Neural progenitor cell (in vitro differentiated cells): ENCODE measurements at regions not wholly inside any gene's neighbourhood (a gene's known extent, or its start where the extent isn't known, plus 50 kb on each side); places are given as distances from the start of the nearest gene placed in this dataset.
A peak's percentile ranks its signal among the peaks of the same experiment; 100 is the strongest.

Experiments used
- DNase-seq: peaks from one replicate; pipeline ENCODE4 v3.0.0-alpha.2; 2016; ENCODE audit warnings: low spot score
- H2AFZ ChIP-seq: fragments of 200-600 bp; sonication (generic); replicated peaks from 2 replicates; pipeline ENCODE4 v1.6.1; 2016; ENCODE audit warnings: antibody characterized with exemption
- H3F3A ChIP-seq: fragments of 200-600 bp; sonication (generic); 2 replicates; pipeline ENCODE4 v1.6.1; 2016; ENCODE audit warnings: antibody characterized with exemption, low read depth
- H3K27ac ChIP-seq: fragments of 200-600 bp; sonication (generic); 2 replicates; pipeline ENCODE4 v1.5.1; 2016; ENCODE audit warnings: mild to moderate bottlenecking
- H3K27me3 ChIP-seq: fragments of 200-600 bp; sonication (generic); 2 replicates; pipeline ENCODE4 v1.6.1; 2016; ENCODE audit warnings: mild to moderate bottlenecking, moderate library complexity
- H3K36me3 ChIP-seq: fragments of 200-600 bp; sonication (generic); 2 replicates; pipeline ENCODE4 v1.5.1; 2016
- H3K4me1 ChIP-seq: fragments of 200-600 bp; sonication (generic); 2 replicates; pipeline ENCODE4 v1.6.1; 2016; ENCODE audit warnings: mixed run types
- H3K4me2 ChIP-seq: fragments of 200-600 bp; sonication (generic); 2 replicates; pipeline ENCODE4 v1.6.1; 2016
- H3K4me3 ChIP-seq: fragments of 200-600 bp; sonication (generic); 2 replicates; pipeline ENCODE4 v1.5.1; 2016
- H3K79me2 ChIP-seq: fragments of 200-600 bp; sonication (generic); 2 replicates; pipeline ENCODE4 v1.6.1; 2016; ENCODE audit warnings: low read depth
- H3K9ac ChIP-seq: fragments of 200-600 bp; sonication (generic); 2 replicates; pipeline ENCODE4 v1.6.1; 2016
- H3K9me3 ChIP-seq: fragments of 200-600 bp; sonication (generic); 2 replicates; pipeline ENCODE4 v1.5.1; 2016; ENCODE audit warnings: low read depth
- H4K20me1 ChIP-seq: fragments of 200-600 bp; sonication (generic); 2 replicates; pipeline ENCODE4 v1.6.1; 2016; ENCODE audit warnings: low read depth
- H3K27ac Mint-ChIP-seq: 3 replicates; pipeline ENCODE4 v1.8.0; 2021; ENCODE audit warnings: mixed read lengths
- H3K27me3 Mint-ChIP-seq: 2 replicates; pipeline ENCODE4 v1.8.0; 2022; ENCODE audit warnings: low read depth, mild to moderate bottlenecking, inconsistent platforms, moderate library complexity, mixed read lengths; ENCODE audit not compliant: insufficient read depth
- H3K36me3 Mint-ChIP-seq: 3 replicates; pipeline ENCODE4 v1.8.0; 2021; ENCODE audit warnings: mixed read lengths
- H3K4me1 Mint-ChIP-seq: 3 replicates; pipeline ENCODE4 v1.8.0; 2021; ENCODE audit warnings: mixed read lengths
- H3K4me3 Mint-ChIP-seq: 3 replicates; pipeline ENCODE4 v1.8.0; 2021; ENCODE audit warnings: mild to moderate bottlenecking, moderate library complexity, mixed read lengths
- H3K9me3 Mint-ChIP-seq: 3 replicates; pipeline ENCODE4 v1.8.0; 2020; ENCODE audit warnings: mixed read lengths
- CTCF ChIP-seq: fragments of 200-600 bp; sonication (generic); IDR thresholded peaks from 2 replicates; pipeline ENCODE4 v1.5.1; 2017; ENCODE audit warnings: antibody characterized with exemption, mild to moderate bottlenecking
- EZH2 ChIP-seq: fragments of 200-600 bp; sonication (generic); IDR thresholded peaks from 2 replicates; pipeline ENCODE4 v1.6.1; 2017; ENCODE audit warnings: antibody characterized with exemption, mild to moderate bottlenecking, moderate library complexity
- EZH2phosphoT487 ChIP-seq: fragments of 200-600 bp; sonication (generic); IDR thresholded peaks from 2 replicates; pipeline ENCODE4 v1.6.1; 2017; ENCODE audit warnings: antibody characterized with exemption

GRCh38 chr2:121080013-121080772, 204.8 kb downstream of the TFCP2L1 start:
- peaks cover 32% of the 10 kb centered on the region for H3K27me3 ChIP-seq
- no peak overlapping the region for H3K4me3 ChIP-seq
- Mint-ChIP-seq H3K4me1 (peaks cover 37% of the 10 kb centered on the region), H3K27me3 (peaks cover 15% of the 10 kb centered on the region), H3K9me3 (no peaks in the 10 kb centered on the region), H3K36me3 (no peaks in the 10 kb centered on the region), H3K4me3 (no peak overlapping the region), H3K27ac (no peak overlapping the region)
- peaks cover 9% of the 10 kb centered on the region for H3K4me1 ChIP-seq
- H3K79me2 ChIP-seq = no peaks in the 10 kb centered on the region
- peaks cover 16% of the 10 kb centered on the region for H3F3A ChIP-seq
- no peaks in the 10 kb centered on the region for H3K36me3 ChIP-seq
- H4K20me1 ChIP-seq = peaks cover 12% of the 10 kb centered on the region
- DNase-seq = peak; percentile 76
- no peak overlapping the region for H3K27ac ChIP-seq
- no peak for TF ChIP-seq EZH2
- peak; percentile 91 for TF ChIP-seq CTCF
- no peaks in the 10 kb centered on the region for H3K9me3 ChIP-seq
- no peak overlapping the region for H3K4me2 ChIP-seq
- no peak overlapping the region for H3K9ac ChIP-seq
- H2AFZ ChIP-seq = no peak overlapping the region

- Histone ChIP-seq H3K27me3 (peaks cover 16% of the 10 kb centered on the region), H3K4me1 (no peaks in the 10 kb centered on the region), H2AFZ (no peak overlapping the region), H3F3A (peaks cover under 1% of the 10 kb centered on the region), H3K4me3 (no peak overlapping the region), H3K9ac (no peak overlapping the region), H3K27ac (no peak overlapping the region), H3K4me2 (no peak overlapping the region), H3K9me3 (no peaks in the 10 kb centered on the region), H3K79me2 (no peaks in the 10 kb centered on the region), H3K36me3 (no peaks in the 10 kb centered on the region), H4K20me1 (peaks cover under 1% of the 10 kb centered on the region)
- Mint-ChIP-seq H3K4me1 (peaks cover 27% of the 10 kb centered on the region), H3K9me3 (no peaks in the 10 kb centered on the region), H3K27me3 (peaks cover 6% of the 10 kb centered on the region), H3K4me3 (no peak overlapping the region), H3K36me3 (no peaks in the 10 kb centered on the region), H3K27ac (no peak overlapping the region)
- DNase-seq = no peak
- TF ChIP-seq CTCF = no peak
- no peak for TF ChIP-seq EZH2
- TF ChIP-seq EZH2phosphoT487 = no peak
Observed at GRCh38 chr2:121081701-121082100, 203.3 kb downstream of the TFCP2L1 start.

- H3K27me3 ChIP-seq = peaks cover 12% of the 10 kb centered on the region
- H2AFZ ChIP-seq = no peak overlapping the region
- H3K36me3 ChIP-seq = no peaks in the 10 kb centered on the region
- H3K79me2 ChIP-seq = no peaks in the 10 kb centered on the region
- no peaks in the 10 kb centered on the region for H3K4me1 ChIP-seq
- H3K36me3 Mint-ChIP-seq = no peaks in the 10 kb centered on the region
- no peak overlapping the region for H3K4me2 ChIP-seq
- no peaks in the 10 kb centered on the region for H3F3A ChIP-seq
- H3K4me3 Mint-ChIP-seq = no peak overlapping the region
- no peaks in the 10 kb centered on the region for H3K9me3 Mint-ChIP-seq
- TF ChIP-seq EZH2 (no peak), EZH2phosphoT487 (no peak), CTCF (no peak)
- no peak overlapping the region for H3K27ac ChIP-seq
- H4K20me1 ChIP-seq = no peaks in the 10 kb centered on the region
- H3K9ac ChIP-seq = no peak overlapping the region
- H3K4me1 Mint-ChIP-seq = peaks cover 25% of the 10 kb centered on the region
- DNase-seq = no peak
- no peak overlapping the region for H3K4me3 ChIP-seq
- peaks cover 7% of the 10 kb centered on the region for H3K27me3 Mint-ChIP-seq
- H3K9me3 ChIP-seq = no peaks in the 10 kb centered on the region
- no peak overlapping the region for H3K27ac Mint-ChIP-seq
Observed at GRCh38 chr2:121082191-121082590, 202.8 kb downstream of the TFCP2L1 start.
